Central memory CD8-positive, alpha-beta T cell (primary cell): ENCODE measurements at regions not wholly inside any gene's neighbourhood (a gene's known extent, or its start where the extent isn't known, plus 50 kb on each side); places are given as distances from the start of the nearest gene placed in this dataset.

ENCODE experiments used
- ATAC-seq: fragments of 150-1000 bp; cut with Tn5 transposase; replicated peaks from 2 replicates; pipeline ENCODE4 v1.10.0; 2022; ENCODE audit warnings: mild to moderate bottlenecking, moderate FRiP score, moderate number of reproducible peaks; ENCODE audit not compliant: poor library complexity, severe bottlenecking; ENCODE audit errors: extremely low read depth
- DNase-seq, 2 donors: peaks; one replicate each; pipeline ENCODE4 v3.0.0; 2021; ENCODE audit warnings: low spot score in 2 of 2
- H3K27ac Mint-ChIP-seq: one replicate; pipeline ENCODE4 v1.8.0; 2022; ENCODE audit warnings: low read depth, mild to moderate bottlenecking, moderate library complexity, mixed read lengths
- H3K27me3 Mint-ChIP-seq: one replicate; pipeline ENCODE4 v1.8.0; 2022; ENCODE audit warnings: mixed read lengths
- H3K36me3 Mint-ChIP-seq: one replicate; pipeline ENCODE4 v1.8.0; 2022; ENCODE audit warnings: mild to moderate bottlenecking, moderate library complexity, mixed read lengths; ENCODE audit not compliant: insufficient read depth
- H3K4me1 Mint-ChIP-seq: one replicate; pipeline ENCODE4 v1.8.0; 2022; ENCODE audit warnings: mixed read lengths
- H3K4me3 Mint-ChIP-seq: one replicate; pipeline ENCODE4 v1.8.0; 2022; ENCODE audit warnings: mild to moderate bottlenecking, moderate library complexity, mixed read lengths
- H3K9me3 Mint-ChIP-seq: one replicate; pipeline ENCODE4 v1.8.0; 2022; ENCODE audit warnings: mixed read lengths

GRCh38 chr2:71782323-71782722 is 329.0 kb downstream of the DYSF start:
- no peak overlapping the region for H3K4me3 Mint-ChIP-seq
- H3K36me3 Mint-ChIP-seq = no peaks in the 10 kb centered on the region
- no peak for ATAC-seq
- H3K27me3 Mint-ChIP-seq = peaks cover 53% of the 10 kb centered on the region
- H3K4me1 Mint-ChIP-seq = no peaks in the 10 kb centered on the region
- no peaks in the 10 kb centered on the region for H3K9me3 Mint-ChIP-seq
- no peak for DNase-seq
- no peak overlapping the region for H3K27ac Mint-ChIP-seq

DNA sequence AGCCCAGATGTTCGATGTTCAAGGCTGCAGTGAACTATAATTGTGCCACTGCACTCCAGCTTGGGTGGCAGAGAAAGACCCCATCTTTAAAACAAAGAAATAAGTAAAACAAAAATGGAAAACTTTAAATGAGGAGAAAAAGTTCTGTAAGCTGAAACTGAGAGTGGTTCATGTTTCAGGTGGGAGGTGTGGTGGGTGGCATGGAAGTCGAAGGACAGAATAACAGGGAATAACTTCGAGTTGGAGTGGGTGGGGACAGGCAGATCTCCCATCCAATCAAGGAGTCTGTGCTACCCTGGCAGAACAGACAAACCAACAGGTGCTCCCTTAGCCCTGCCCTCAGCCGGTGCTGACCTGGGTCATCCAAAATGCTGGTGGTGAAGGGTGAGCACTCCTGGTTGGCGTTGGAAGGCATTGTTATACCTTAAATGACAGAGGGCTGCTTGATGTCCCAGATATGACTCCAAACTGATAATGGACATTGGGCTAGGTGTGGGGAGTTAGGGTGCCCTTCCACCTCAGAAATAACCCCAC is 328.4 kb downstream of the DYSF start:
- Mint-ChIP-seq H3K36me3 (no peaks in the 10 kb centered on the region), H3K4me1 (no peaks in the 10 kb centered on the region), H3K9me3 (no peaks in the 10 kb centered on the region), H3K27me3 (peaks cover 53% of the 10 kb centered on the region), H3K27ac (no peak overlapping the region), H3K4me3 (no peak overlapping the region)
- ATAC-seq (no peak), DNase-seq (no peak)

- no peak for ATAC-seq
- H3K4me1 Mint-ChIP-seq = no peaks in the 10 kb centered on the region
- no peak overlapping the region for H3K27ac Mint-ChIP-seq
- H3K9me3 Mint-ChIP-seq = no peaks in the 10 kb centered on the region
- peaks cover 45% of the 10 kb centered on the region for H3K27me3 Mint-ChIP-seq
- H3K4me3 Mint-ChIP-seq = no peak overlapping the region
- no peak for DNase-seq
- no peaks in the 10 kb centered on the region for H3K36me3 Mint-ChIP-seq
These were observed 326.8 kb downstream of the DYSF start for GRCh38 chr2:71780162-71780561.

DNA sequence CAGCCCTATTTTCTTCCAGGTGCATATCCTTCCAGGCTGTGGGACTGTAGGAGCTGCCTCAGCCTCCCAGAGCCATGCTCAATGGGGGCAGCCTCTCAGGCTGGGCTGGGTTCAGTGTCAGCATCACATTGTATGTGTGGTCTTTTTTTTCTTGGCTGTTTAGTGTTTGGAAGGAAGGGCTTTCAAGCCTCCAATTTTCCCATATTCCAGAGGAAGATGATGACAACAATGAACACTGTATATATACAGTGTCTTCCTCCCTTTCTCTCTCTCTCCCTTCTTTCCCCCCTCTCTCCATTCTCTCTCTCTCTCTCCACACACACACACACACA is 326.4 kb downstream of the DYSF start:
- no peak overlapping the region for H3K4me3 Mint-ChIP-seq
- H3K36me3 Mint-ChIP-seq = no peaks in the 10 kb centered on the region
- DNase-seq (no peak), ATAC-seq (no peak)
- H3K27me3 Mint-ChIP-seq = peaks cover 45% of the 10 kb centered on the region
- H3K9me3 Mint-ChIP-seq = no peaks in the 10 kb centered on the region
- no peak overlapping the region for H3K27ac Mint-ChIP-seq
- no peaks in the 10 kb centered on the region for H3K4me1 Mint-ChIP-seq

GRCh38 chr2:71778936-71779773 is 325.8 kb downstream of the DYSF start:
- Mint-ChIP-seq H3K27me3 (peaks cover 45% of the 10 kb centered on the region), H3K27ac (no peak overlapping the region), H3K4me3 (no peak overlapping the region), H3K9me3 (no peaks in the 10 kb centered on the region), H3K4me1 (no peaks in the 10 kb centered on the region), H3K36me3 (no peaks in the 10 kb centered on the region)
- DNase-seq (no peak), ATAC-seq (no peak)

GRCh38 chr2:71778514-71778913 is 325.2 kb downstream of the DYSF start:
- Mint-ChIP-seq H3K27ac (no peak overlapping the region), H3K9me3 (no peaks in the 10 kb centered on the region), H3K4me3 (no peak overlapping the region), H3K36me3 (no peaks in the 10 kb centered on the region), H3K4me1 (no peaks in the 10 kb centered on the region), H3K27me3 (peaks cover 40% of the 10 kb centered on the region)
- DNase-seq (no peak), ATAC-seq (no peak)

GRCh38 chr2:71777946-71778345 is 324.6 kb downstream of the DYSF start:
- no peak overlapping the region for H3K27ac Mint-ChIP-seq
- H3K9me3 Mint-ChIP-seq = no peaks in the 10 kb centered on the region
- no peaks in the 10 kb centered on the region for H3K4me1 Mint-ChIP-seq
- no peak for DNase-seq
- no peak for ATAC-seq
- no peaks in the 10 kb centered on the region for H3K36me3 Mint-ChIP-seq
- peaks cover 35% of the 10 kb centered on the region for H3K27me3 Mint-ChIP-seq
- H3K4me3 Mint-ChIP-seq = no peak overlapping the region

GRCh38 chr2:71776227-71776626 is 322.9 kb downstream of the DYSF start:
- no peak overlapping the region for H3K27ac Mint-ChIP-seq
- no peaks in the 10 kb centered on the region for H3K36me3 Mint-ChIP-seq
- no peak for ATAC-seq
- no peaks in the 10 kb centered on the region for H3K9me3 Mint-ChIP-seq
- no peak for DNase-seq
- H3K4me3 Mint-ChIP-seq = no peak overlapping the region
- peaks cover 24% of the 10 kb centered on the region for H3K27me3 Mint-ChIP-seq
- H3K4me1 Mint-ChIP-seq = no peaks in the 10 kb centered on the region

GRCh38 chr2:71773218-71773617 is 319.9 kb downstream of the DYSF start:
- Mint-ChIP-seq H3K27me3 (peaks cover 7% of the 10 kb centered on the region), H3K9me3 (no peaks in the 10 kb centered on the region), H3K27ac (no peak overlapping the region), H3K4me3 (no peak overlapping the region), H3K4me1 (no peaks in the 10 kb centered on the region), H3K36me3 (no peaks in the 10 kb centered on the region)
- ATAC-seq (no peak), DNase-seq (no peak)

DNA sequence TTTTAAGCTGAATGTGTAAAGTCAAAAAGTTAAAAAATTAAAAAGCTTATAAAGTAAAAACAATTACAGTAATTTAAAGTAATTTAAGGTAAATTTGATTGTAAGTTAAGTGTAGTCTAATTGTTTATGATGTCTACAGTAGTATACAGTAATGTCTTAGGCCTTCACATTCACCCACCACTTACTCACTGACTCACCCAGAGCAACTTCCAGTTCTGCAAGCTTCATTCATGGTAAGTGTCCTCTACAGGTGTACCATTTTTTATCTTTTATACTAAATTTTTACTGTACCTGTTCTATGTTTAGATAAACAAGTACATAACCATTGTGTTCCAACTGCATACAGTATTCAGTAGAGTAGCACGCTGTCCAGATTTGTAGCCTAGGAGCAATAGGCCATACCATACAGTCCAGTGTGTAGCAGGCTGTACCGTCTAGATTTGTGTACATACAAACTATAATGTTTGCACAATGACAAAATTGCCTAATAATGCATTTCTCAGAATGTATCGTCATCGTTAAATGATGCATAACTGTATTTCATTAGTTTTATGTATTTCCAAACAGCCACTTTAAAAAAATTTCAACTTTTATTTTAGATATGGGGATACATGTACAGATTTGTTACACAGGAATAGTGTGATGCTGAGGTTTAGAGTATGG is 319.3 kb downstream of the DYSF start:
- no peak for DNase-seq
- H3K4me3 Mint-ChIP-seq = no peak overlapping the region
- no peak overlapping the region for H3K27ac Mint-ChIP-seq
- no peaks in the 10 kb centered on the region for H3K4me1 Mint-ChIP-seq
- H3K27me3 Mint-ChIP-seq = peaks cover 1% of the 10 kb centered on the region
- no peak for ATAC-seq
- no peaks in the 10 kb centered on the region for H3K9me3 Mint-ChIP-seq
- no peaks in the 10 kb centered on the region for H3K36me3 Mint-ChIP-seq

GRCh38 chr2:71767663-71768062 is 314.3 kb downstream of the DYSF start:
- peaks cover 9% of the 10 kb centered on the region for H3K27me3 Mint-ChIP-seq
- no peak overlapping the region for H3K27ac Mint-ChIP-seq
- no peak overlapping the region for H3K4me3 Mint-ChIP-seq
- no peaks in the 10 kb centered on the region for H3K4me1 Mint-ChIP-seq
- no peak for ATAC-seq
- DNase-seq = no peak
- H3K9me3 Mint-ChIP-seq = no peaks in the 10 kb centered on the region
- no peaks in the 10 kb centered on the region for H3K36me3 Mint-ChIP-seq

GRCh38 chr2:71759060-71759459 is 305.7 kb downstream of the DYSF start:
- no peak for DNase-seq
- no peaks in the 10 kb centered on the region for H3K9me3 Mint-ChIP-seq

GRCh38 chr2:71757351-71757750 is 304.0 kb downstream of the DYSF start:
- H3K9me3 Mint-ChIP-seq = no peaks in the 10 kb centered on the region
- no peak for ATAC-seq

More at GRCh38 chr2:71759060-71759459, 305.7 kb downstream of the DYSF start:
- Mint-ChIP-seq H3K4me3 (no peak overlapping the region), H3K27ac (no peak overlapping the region), H3K4me1 (no peaks in the 10 kb centered on the region), H3K36me3 (no peaks in the 10 kb centered on the region), H3K27me3 (peaks cover 20% of the 10 kb centered on the region)
- ATAC-seq = no peak

More at GRCh38 chr2:71757351-71757750, 304.0 kb downstream of the DYSF start:
- Mint-ChIP-seq H3K27me3 (peaks cover 34% of the 10 kb centered on the region), H3K36me3 (no peaks in the 10 kb centered on the region), H3K27ac (no peak overlapping the region), H3K4me1 (no peaks in the 10 kb centered on the region), H3K4me3 (no peak overlapping the region)
- no peak for DNase-seq
